Tibial nerve (tissue), 3 donors: ENCODE measurements at regions not wholly inside any gene's neighbourhood (a gene's known extent, or its start where the extent isn't known, plus 50 kb on each side); places are given as distances from the start of the nearest gene placed in this dataset.

Source experiments
- POLR2A ChIP-seq, 2 donors: fragments of 450-650 bp; IDR thresholded peaks; one replicate each; pipeline ENCODE4 v1.6.1; 2017; ENCODE audit warnings: antibody characterized with exemption in 2 of 2, mild to moderate bottlenecking in 2 of 2, moderate library complexity in 2 of 2
- TF ChIP-seq, protein P1 (sequence below), 5 experiments: fragments of 200-600 bp in 3 of 5; fragments of 450-650 bp in 2 of 5; sonication (generic) in 3 of 5; IDR thresholded peaks; one replicate each; pipeline ENCODE4 v1.5.1; 2016 to 2019; ENCODE audit warnings: antibody characterized with exemption in 5 of 5, mild to moderate bottlenecking in 3 of 5, moderate library complexity in 2 of 5

DNA sequence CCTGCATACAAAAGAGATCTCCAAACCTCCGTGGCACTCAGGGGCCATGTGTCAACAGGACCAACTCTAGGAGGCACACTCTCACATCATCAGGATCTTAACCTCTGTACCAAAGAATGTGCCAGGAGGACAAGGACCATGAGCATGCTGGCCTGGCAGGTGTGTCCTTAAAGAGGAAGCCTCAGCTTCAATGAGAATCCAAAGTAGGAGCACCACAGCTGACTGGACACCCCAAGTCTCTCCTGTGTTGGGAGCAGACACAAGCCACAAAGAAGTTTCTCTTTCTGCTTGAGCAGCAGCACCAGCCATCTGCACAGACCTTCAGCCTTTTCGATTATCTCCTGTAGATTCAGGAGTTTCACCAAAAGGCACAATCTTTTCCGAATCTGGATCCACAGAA is 1734.5 kb downstream of the TP53TG3F start:
- TF ChIP-seq, protein P1, sequence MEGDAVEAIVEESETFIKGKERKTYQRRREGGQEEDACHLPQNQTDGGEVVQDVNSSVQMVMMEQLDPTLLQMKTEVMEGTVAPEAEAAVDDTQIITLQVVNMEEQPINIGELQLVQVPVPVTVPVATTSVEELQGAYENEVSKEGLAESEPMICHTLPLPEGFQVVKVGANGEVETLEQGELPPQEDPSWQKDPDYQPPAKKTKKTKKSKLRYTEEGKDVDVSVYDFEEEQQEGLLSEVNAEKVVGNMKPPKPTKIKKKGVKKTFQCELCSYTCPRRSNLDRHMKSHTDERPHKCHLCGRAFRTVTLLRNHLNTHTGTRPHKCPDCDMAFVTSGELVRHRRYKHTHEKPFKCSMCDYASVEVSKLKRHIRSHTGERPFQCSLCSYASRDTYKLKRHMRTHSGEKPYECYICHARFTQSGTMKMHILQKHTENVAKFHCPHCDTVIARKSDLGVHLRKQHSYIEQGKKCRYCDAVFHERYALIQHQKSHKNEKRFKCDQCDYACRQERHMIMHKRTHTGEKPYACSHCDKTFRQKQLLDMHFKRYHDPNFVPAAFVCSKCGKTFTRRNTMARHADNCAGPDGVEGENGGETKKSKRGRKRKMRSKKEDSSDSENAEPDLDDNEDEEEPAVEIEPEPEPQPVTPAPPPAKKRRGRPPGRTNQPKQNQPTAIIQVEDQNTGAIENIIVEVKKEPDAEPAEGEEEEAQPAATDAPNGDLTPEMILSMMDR (IDR thresholded peaks at IDR 0.05) = no peak
- TF ChIP-seq POLR2A (IDR thresholded peaks at IDR 0.05) = no peak
